ENCODE measurements at regions not wholly inside any gene's neighbourhood (a gene's known extent, or its start where the extent isn't known, plus 50 kb on each side); places are given as distances from the start of the nearest gene placed in this dataset.

DNA sequence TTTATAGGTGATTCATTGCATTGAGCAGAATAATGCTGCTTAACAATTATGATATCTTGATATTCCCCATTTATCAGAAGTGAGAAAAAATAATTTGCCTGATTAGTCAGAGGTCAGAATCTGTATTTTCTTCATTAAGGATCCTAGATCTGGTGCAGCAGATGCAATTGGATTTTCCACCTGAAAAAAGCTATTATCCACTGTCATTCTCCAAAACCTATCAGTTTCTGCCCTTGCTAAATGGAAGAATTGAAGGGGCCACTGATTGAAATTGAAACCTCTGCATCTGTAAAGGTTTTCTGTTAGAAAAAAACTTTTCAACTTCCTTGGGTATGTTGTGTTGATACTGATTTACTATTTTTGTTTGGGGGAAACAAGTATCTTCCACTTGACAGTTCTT lies 636.0 kb upstream of the NDST4 start:
- H3K36me3 ChIP-seq, result no peaks in the 10 kb centered on the region

GRCh38 chr4:115740806-115741205 lies 627.4 kb upstream of the NDST4 start:
- Histone ChIP-seq H3K4me3 (no peak overlapping the region), H3K27ac (no peak overlapping the region), H3K4me1 (no peaks in the 10 kb centered on the region), H3K27me3 (replicated peaks in 1 of 7) (no peaks in the 10 kb centered on the region), H3K9me3 (no peaks in the 10 kb centered on the region), H3K36me3 (no peaks in the 10 kb centered on the region)
- intact Hi-C loops (cut with DNase I; ENCODE audit: low total_unique reads), result no loop called here
- no peak for DNase-seq
- TF ChIP-seq POLR2AphosphoS5 (IDR thresholded peaks at IDR 0.05) (no peak), POLR2A (IDR thresholded peaks at IDR 0.05) (no peak), CTCF (IDR thresholded peaks at IDR 0.05 in 8 of 11, conservative IDR thresholded peaks at IDR 0.05 in 3 of 11) (no peak)
- WGBS, 5 donors, result 35 to 51% (median 40%) methylated on average over 1 of the region's 1 CpG

More for the DNA sequence above, 636.0 kb upstream of the NDST4 start:
- H3K4me1 ChIP-seq, result no peaks in the 10 kb centered on the region
- no peak overlapping the region for H3K27ac ChIP-seq
- intact Hi-C loops (cut with DNase I; ENCODE audit: low total_unique reads), result no loop called here
- no peak overlapping the region for H3K4me3 ChIP-seq
- no peak for TF ChIP-seq POLR2A (IDR thresholded peaks at IDR 0.05)
- no peak for TF ChIP-seq POLR2AphosphoS5 (IDR thresholded peaks at IDR 0.05)
- TF ChIP-seq CTCF (IDR thresholded peaks at IDR 0.05 in 8 of 11, conservative IDR thresholded peaks at IDR 0.05 in 3 of 11), result no peak
- no peak for DNase-seq
- H3K27me3 ChIP-seq (replicated peaks in 1 of 7), result no peaks in the 10 kb centered on the region
- H3K9me3 ChIP-seq, result peaks cover 0 to 12% (median 5%) of the 10 kb centered on the region in 8 donors

DNA sequence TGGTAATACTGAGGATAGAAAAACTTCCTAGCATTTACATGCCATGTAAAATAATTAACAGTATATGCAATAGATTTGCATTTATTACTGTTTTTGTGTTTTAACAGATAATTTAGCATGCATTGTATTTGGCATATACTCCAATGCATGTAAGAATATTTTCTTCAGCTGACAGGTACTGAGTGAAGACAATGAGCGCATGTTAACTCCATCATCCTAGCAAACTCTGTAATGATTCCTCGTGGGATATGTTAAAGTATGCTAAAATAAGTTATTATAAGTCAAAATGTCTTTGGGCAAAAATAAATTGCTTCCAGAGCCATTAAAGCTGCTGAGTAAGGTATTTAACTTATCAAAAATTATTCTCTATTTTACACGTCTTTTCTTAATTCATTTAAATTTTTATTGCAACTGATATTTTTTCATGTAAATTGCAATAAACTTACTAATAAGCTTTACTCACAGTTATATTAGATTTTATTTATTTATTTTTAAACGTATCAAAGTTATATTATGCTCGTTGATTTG lies 616.4 kb upstream of the NDST4 start:
- Histone ChIP-seq H3K27ac (no peak overlapping the region), H3K4me3 (no peak overlapping the region), H3K27me3 (replicated peaks in 1 of 7) (no peaks in the 10 kb centered on the region), H3K9me3 (peaks cover 0 to 3% (median 0%) of the 10 kb centered on the region in 8 donors), H3K36me3 (no peaks in the 10 kb centered on the region), H3K4me1 (no peaks in the 10 kb centered on the region)
- no peak for TF ChIP-seq POLR2AphosphoS5 (IDR thresholded peaks at IDR 0.05)
- no peak for TF ChIP-seq CTCF (IDR thresholded peaks at IDR 0.05 in 8 of 11, conservative IDR thresholded peaks at IDR 0.05 in 3 of 11)
- no peak for TF ChIP-seq POLR2A (IDR thresholded peaks at IDR 0.05)
- no peak for DNase-seq
- 79 to 86% (median 81%) methylated on average over 5 of the region's 5 CpGs for WGBS, 5 donors
- intact Hi-C loops (cut with DNase I; ENCODE audit: low total_unique reads), result no loop called here

- Histone ChIP-seq H3K9me3 (no peaks in the 10 kb centered on the region), H3K27ac (no peak overlapping the region), H3K4me3 (no peak overlapping the region), H3K36me3 (no peaks in the 10 kb centered on the region), H3K4me1 (no peaks in the 10 kb centered on the region), H3K27me3 (replicated peaks in 1 of 7) (no peaks in the 10 kb centered on the region)
- no peak for DNase-seq
- intact Hi-C loops (cut with DNase I; ENCODE audit: low total_unique reads), result no loop called here
- TF ChIP-seq CTCF (IDR thresholded peaks at IDR 0.05 in 8 of 11, conservative IDR thresholded peaks at IDR 0.05 in 3 of 11), result no peak
- no peak for TF ChIP-seq POLR2A (IDR thresholded peaks at IDR 0.05)
- TF ChIP-seq POLR2AphosphoS5 (IDR thresholded peaks at IDR 0.05), result no peak
- 87 to 97% (median 93%) methylated on average over 3 of the region's 3 CpGs for WGBS, 5 donors
These were observed 610.2 kb upstream of the NDST4 start for GRCh38 chr4:115723621-115724020.
